KG1 (cell line): ENCODE measurements at regions not wholly inside any gene's neighbourhood (a gene's known extent, or its start where the extent isn't known, plus 50 kb on each side); places are given as distances from the start of the nearest gene placed in this dataset.

Experiments
- DNase-seq: peaks from one replicate; lab custom pipeline; 2025; lab: John Stamatoyannopoulos, UW

- DNase-seq: no peak
Measured at GRCh38 chr21:43332861-43333297, 94.1 kb downstream of the SIK1 start.

- DNase-seq: no peak
Measured at GRCh38 chr21:43331962-43332828, 94.7 kb downstream of the SIK1 start.

GRCh38 chr21:43331111-43331961 is 95.6 kb downstream of the SIK1 start:
- DNase-seq: no peak

GRCh38 chr21:43330306-43330881 is 96.5 kb downstream of the SIK1 start:
- no peak for DNase-seq

- no peak for DNase-seq
Measured at GRCh38 chr21:43329711-43330269, 97.1 kb downstream of the SIK1 start.

- DNase-seq: no peak
Measured at GRCh38 chr21:43328958-43329691, 97.8 kb downstream of the SIK1 start.

GRCh38 chr21:43328185-43328957 is 98.6 kb downstream of the SIK1 start:
- DNase-seq: no peak

GRCh38 chr21:43325968-43326715 is 100.8 kb downstream of the SIK1 start:
- DNase-seq: peak; percentile 43

- no peak for DNase-seq
Measured at GRCh38 chr21:43325036-43325435, 101.9 kb downstream of the SIK1 start.

- DNase-seq: no peak
Measured at GRCh38 chr21:43324596-43324995, 102.3 kb downstream of the SIK1 start.

- DNase-seq: no peak
Measured at GRCh38 chr21:43323244-43324005, 103.5 kb downstream of the SIK1 start.

GRCh38 chr21:43322805-43323204 is 104.1 kb downstream of the SIK1 start:
- no peak for DNase-seq

- DNase-seq: no peak
Measured at GRCh38 chr21:43322311-43322710, 104.6 kb downstream of the SIK1 start.

GRCh38 chr21:43321611-43322010 is 105.3 kb downstream of the SIK1 start:
- no peak for DNase-seq

GRCh38 chr21:43321111-43321510 is 105.8 kb downstream of the SIK1 start:
- no peak for DNase-seq

GRCh38 chr21:43320526-43320925 is 106.4 kb downstream of the SIK1 start:
- no peak for DNase-seq

GRCh38 chr21:43318841-43319781 is 107.8 kb downstream of the SIK1 start:
- no peak for DNase-seq

GRCh38 chr21:43318368-43318767 is 108.6 kb downstream of the SIK1 start:
- no peak for DNase-seq
